ENCODE measurements at regions not wholly inside any gene's neighbourhood (a gene's known extent, or its start where the extent isn't known, plus 50 kb on each side); places are given as distances from the start of the nearest gene placed in this dataset.
A peak's percentile ranks its signal among the peaks of the same experiment; 100 is the strongest.

DNA sequence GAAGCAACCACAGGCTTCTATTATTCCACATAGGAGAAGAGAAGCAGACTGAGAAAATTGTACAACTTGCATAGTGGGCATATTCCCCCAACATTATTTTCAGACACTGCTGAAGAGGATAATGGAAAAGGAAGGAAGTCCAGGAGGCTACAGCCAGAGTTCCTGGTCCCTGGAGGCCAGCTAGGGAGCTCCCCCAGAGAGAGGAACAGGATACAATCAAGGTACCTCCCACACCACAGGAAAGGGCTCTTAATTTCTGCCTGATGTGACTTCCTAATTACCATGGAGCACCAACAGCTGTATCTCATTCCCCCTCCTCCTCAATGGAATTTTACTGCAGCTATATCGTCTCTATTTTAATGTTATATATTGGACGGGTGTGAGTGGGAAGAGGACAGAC is 594.3 kb upstream of the NRSN1 start:
- DNase-seq (ENCODE audit: low read depth), result no peak
- TF ChIP-seq, protein P1, sequence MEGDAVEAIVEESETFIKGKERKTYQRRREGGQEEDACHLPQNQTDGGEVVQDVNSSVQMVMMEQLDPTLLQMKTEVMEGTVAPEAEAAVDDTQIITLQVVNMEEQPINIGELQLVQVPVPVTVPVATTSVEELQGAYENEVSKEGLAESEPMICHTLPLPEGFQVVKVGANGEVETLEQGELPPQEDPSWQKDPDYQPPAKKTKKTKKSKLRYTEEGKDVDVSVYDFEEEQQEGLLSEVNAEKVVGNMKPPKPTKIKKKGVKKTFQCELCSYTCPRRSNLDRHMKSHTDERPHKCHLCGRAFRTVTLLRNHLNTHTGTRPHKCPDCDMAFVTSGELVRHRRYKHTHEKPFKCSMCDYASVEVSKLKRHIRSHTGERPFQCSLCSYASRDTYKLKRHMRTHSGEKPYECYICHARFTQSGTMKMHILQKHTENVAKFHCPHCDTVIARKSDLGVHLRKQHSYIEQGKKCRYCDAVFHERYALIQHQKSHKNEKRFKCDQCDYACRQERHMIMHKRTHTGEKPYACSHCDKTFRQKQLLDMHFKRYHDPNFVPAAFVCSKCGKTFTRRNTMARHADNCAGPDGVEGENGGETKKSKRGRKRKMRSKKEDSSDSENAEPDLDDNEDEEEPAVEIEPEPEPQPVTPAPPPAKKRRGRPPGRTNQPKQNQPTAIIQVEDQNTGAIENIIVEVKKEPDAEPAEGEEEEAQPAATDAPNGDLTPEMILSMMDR (conservative IDR thresholded peaks at IDR 0.05; ENCODE audit: low read depth, low read length), result no peak
- H3K4me3 ChIP-seq (ENCODE audit: low read depth, low read length), result no peak overlapping the region

DNA sequence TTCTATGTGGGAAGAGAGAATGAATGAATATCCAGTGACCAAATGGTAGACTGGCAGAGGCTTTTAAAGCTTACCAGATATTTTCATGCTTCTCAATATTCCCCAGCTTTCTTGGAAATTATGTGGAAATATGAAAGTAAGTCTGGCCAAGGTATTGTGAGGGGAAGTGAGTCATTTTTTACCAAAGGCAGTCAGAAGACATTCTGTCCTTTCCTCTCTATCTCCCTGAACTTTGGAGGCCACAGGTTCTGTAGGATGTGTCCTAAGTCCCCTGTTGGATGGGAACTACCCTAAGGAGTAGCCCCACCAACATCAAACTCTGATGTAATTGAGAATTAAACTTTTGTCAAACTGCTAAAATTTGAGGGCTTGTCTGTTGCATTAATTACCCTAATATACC is 593.8 kb upstream of the NRSN1 start:
- TF ChIP-seq, protein P1 (conservative IDR thresholded peaks at IDR 0.05; ENCODE audit: low read depth, low read length), result no peak
- DNase-seq (ENCODE audit: low read depth), result peak; percentile 65
- no peak overlapping the region for H3K4me3 ChIP-seq (ENCODE audit: low read depth, low read length)

DNA sequence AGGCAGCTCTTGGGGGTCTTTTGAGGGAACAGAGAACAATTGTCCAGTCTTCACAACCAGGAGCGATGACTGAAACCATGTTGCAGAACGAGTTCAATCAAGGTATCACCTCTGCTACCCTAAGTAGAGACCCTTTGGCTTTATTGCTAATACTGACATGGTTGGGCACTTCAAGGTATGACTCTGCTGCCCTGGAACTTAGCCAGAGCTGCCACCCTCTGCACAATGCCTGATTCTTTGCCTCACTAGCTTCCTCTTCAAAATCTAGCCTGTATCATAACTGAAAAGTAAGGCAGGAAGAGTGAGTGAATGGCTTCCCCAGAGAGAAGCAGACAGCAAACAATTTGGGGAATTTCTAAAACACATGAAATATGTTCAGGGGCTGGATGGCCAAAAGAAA is 592.7 kb upstream of the NRSN1 start:
- TF ChIP-seq, protein P1 (conservative IDR thresholded peaks at IDR 0.05; ENCODE audit: low read depth, low read length), result no peak
- DNase-seq (ENCODE audit: low read depth), result no peak
- H3K4me3 ChIP-seq (ENCODE audit: low read depth, low read length), result no peak overlapping the region

DNA sequence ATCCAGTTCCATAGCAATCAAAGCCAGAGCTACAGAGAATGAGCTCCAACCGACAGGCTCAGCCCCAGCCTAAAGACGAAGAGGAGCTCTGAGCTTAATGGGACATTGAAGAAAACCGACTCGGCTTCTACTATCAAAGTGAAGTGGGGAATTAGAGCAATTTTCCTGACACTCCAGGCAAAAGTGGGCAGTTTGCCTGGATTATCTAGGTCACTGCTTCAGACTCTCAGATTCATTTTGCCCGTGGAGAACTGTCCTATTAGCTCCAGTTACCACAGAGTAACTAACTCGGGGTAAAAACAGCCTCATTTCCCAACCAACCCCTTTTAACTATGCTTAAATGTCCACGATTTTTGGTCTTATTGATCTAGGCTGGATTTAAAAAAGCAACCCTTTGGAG is 592.1 kb upstream of the NRSN1 start:
- no peak overlapping the region for H3K4me3 ChIP-seq (ENCODE audit: low read depth, low read length)
- TF ChIP-seq, protein P1 (conservative IDR thresholded peaks at IDR 0.05; ENCODE audit: low read depth, low read length), result no peak
- DNase-seq (ENCODE audit: low read depth), result no peak

DNA sequence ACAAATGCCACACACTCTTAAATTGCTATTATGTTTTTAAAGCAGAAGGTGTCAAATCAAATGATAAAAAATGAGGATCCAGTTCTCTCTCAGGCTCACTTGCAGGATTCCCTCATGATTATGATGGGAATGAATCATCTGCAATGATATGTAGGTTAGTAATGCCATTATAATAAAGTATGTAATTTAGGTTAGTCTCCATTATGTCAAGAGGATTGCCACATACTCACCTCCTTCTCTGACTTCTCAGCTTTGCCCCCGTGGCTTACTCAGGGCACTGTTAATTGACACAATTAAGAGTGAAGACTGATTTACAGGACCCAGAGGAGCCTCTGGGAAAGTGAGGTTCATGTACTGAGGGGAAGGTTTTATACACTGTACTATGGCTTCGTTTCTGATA is 591.7 kb upstream of the NRSN1 start:
- no peak for DNase-seq (ENCODE audit: low read depth)
- TF ChIP-seq, protein P1 (conservative IDR thresholded peaks at IDR 0.05; ENCODE audit: low read depth, low read length), result no peak
- no peak overlapping the region for H3K4me3 ChIP-seq (ENCODE audit: low read depth, low read length)

DNA sequence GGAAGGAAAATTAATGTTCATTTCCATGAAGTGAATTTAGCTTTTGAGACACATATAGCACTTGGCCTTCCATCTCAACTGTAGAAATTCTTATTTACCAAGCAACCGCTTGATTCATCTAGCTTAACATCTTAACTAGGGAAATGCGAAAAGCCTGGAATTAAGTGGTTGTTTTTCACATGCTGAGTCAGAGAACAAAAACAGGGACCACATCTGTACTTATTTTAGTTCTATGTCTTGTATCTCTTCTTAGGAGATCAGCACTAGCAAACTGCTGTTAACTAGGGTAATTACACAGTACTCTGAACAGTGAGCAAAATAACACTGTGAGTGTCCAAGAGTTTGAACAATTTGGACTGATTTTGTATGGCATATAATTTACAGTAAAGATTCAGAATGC is 590.9 kb upstream of the NRSN1 start:
- no peak for DNase-seq (ENCODE audit: low read depth)
- TF ChIP-seq, protein P1 (conservative IDR thresholded peaks at IDR 0.05; ENCODE audit: low read depth, low read length), result no peak
- H3K4me3 ChIP-seq (ENCODE audit: low read depth, low read length), result no peak overlapping the region

DNA sequence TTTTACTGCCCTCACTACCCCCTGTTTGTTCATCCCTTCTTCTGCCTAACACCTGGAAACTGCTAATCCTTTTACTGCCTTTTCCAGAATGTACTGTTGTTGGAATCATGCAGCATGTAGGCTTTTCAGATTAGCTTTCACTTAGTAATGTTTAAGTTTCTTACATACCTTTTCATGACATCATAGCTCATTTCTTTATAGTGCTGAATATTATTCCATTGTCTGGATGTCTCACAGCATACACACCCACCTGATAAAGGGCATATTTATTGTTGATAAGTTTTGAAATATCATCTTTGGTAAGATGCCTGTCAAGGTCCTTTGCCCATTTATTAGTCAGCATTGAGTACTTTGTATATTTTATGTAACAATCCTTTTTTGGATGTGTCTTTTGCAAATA is 588.2 kb upstream of the NRSN1 start:
- no peak overlapping the region for H3K4me3 ChIP-seq (ENCODE audit: low read depth, low read length)
- DNase-seq (ENCODE audit: low read depth), result no peak
- TF ChIP-seq, protein P1 (conservative IDR thresholded peaks at IDR 0.05; ENCODE audit: low read depth, low read length), result no peak
